HG02973 (cell line): ENCODE measurements at regions not wholly inside any gene's neighbourhood (a gene's known extent, or its start where the extent isn't known, plus 50 kb on each side); places are given as distances from the start of the nearest gene placed in this dataset.

ENCODE experiments used
- ATAC-seq: cut with Tn5 transposase; IDR thresholded peaks from one replicate; pipeline ENCODE4 v1.9.1; 2021; ENCODE audit warnings: moderate library complexity; ENCODE audit not compliant: unreplicated experiment

GRCh38 chr13:103772576-103772975, 706.4 kb upstream of the SLC10A2 start:
- no peak for ATAC-seq

- no peak for ATAC-seq
These were observed 696.3 kb upstream of the SLC10A2 start for GRCh38 chr13:103762523-103762922.

- ATAC-seq, result no peak
These were observed 693.1 kb upstream of the SLC10A2 start for GRCh38 chr13:103759361-103759760.

GRCh38 chr13:103758222-103758621, 692.0 kb upstream of the SLC10A2 start:
- no peak for ATAC-seq

- ATAC-seq, result no peak
These were observed 691.1 kb upstream of the SLC10A2 start for GRCh38 chr13:103757361-103757760.

- ATAC-seq, result no peak
These were observed 688.6 kb upstream of the SLC10A2 start for GRCh38 chr13:103754783-103755182.

GRCh38 chr13:103734837-103735236, 668.6 kb upstream of the SLC10A2 start:
- no peak for ATAC-seq

- ATAC-seq, result no peak
These were observed 665.7 kb upstream of the SLC10A2 start for GRCh38 chr13:103731959-103732358.

- no peak for ATAC-seq
These were observed 664.2 kb upstream of the SLC10A2 start for GRCh38 chr13:103730407-103730806.

- ATAC-seq, result no peak
These were observed 660.6 kb upstream of the SLC10A2 start for GRCh38 chr13:103726808-103727207.

- ATAC-seq, result no peak
These were observed 650.5 kb upstream of the SLC10A2 start for GRCh38 chr13:103716718-103717117.

- ATAC-seq, result no peak
These were observed 649.1 kb upstream of the SLC10A2 start for GRCh38 chr13:103715335-103715734.

GRCh38 chr13:103703246-103703645, 637.0 kb upstream of the SLC10A2 start:
- ATAC-seq, result no peak

GRCh38 chr13:103698000-103698399, 631.8 kb upstream of the SLC10A2 start:
- no peak for ATAC-seq

GRCh38 chr13:103695320-103695719, 629.1 kb upstream of the SLC10A2 start:
- ATAC-seq, result no peak

GRCh38 chr13:103694471-103694870, 628.3 kb upstream of the SLC10A2 start:
- ATAC-seq, result no peak

GRCh38 chr13:103694033-103694432, 627.8 kb upstream of the SLC10A2 start:
- no peak for ATAC-seq

GRCh38 chr13:103692442-103692841, 626.2 kb upstream of the SLC10A2 start:
- no peak for ATAC-seq

- ATAC-seq, result no peak
These were observed 610.1 kb upstream of the SLC10A2 start for GRCh38 chr13:103676329-103676728.

GRCh38 chr13:103671547-103671946, 605.3 kb upstream of the SLC10A2 start:
- no peak for ATAC-seq

GRCh38 chr13:103663996-103664395, 597.8 kb upstream of the SLC10A2 start:
- ATAC-seq, result no peak

GRCh38 chr13:103656311-103656710, 590.1 kb upstream of the SLC10A2 start:
- ATAC-seq, result no peak

GRCh38 chr13:103640606-103641005, 574.4 kb upstream of the SLC10A2 start:
- ATAC-seq, result no peak

- no peak for ATAC-seq
These were observed 573.1 kb upstream of the SLC10A2 start for GRCh38 chr13:103639326-103639725.
